Middle frontal gyrus (tissue), 1 donor: ENCODE measurements at regions not wholly inside any gene's neighbourhood (a gene's known extent, or its start where the extent isn't known, plus 50 kb on each side); places are given as distances from the start of the nearest gene placed in this dataset.
"Not testable (repeated sequence)": the region's sequence is repeated elsewhere in the genome, so short reads cannot be mapped to it uniquely, and the experiment has no call there.

Experiments
- DNase-seq: peaks from one replicate; pipeline ENCODE4 v3.0.0-alpha.2; 2015; ENCODE audit warnings: low spot score; ENCODE audit errors: extremely low spot score

GRCh38 chr10:65566906-65567305 is 1358.9 kb upstream of the LRRTM3 start:
- DNase-seq, result no peak

- DNase-seq, result no peak
These were observed 1355.5 kb upstream of the LRRTM3 start for GRCh38 chr10:65570143-65571010.

GRCh38 chr10:65571011-65571570 is 1354.7 kb upstream of the LRRTM3 start:
- no peak for DNase-seq

GRCh38 chr10:65581426-65582026 is 1344.3 kb upstream of the LRRTM3 start:
- no peak for DNase-seq

GRCh38 chr10:65602182-65602865 is 1323.5 kb upstream of the LRRTM3 start:
- DNase-seq, result no peak

- no peak for DNase-seq
These were observed 1314.2 kb upstream of the LRRTM3 start for GRCh38 chr10:65611592-65611991.

GRCh38 chr10:65614956-65615565 is 1310.8 kb upstream of the LRRTM3 start:
- no peak for DNase-seq

- DNase-seq, result no peak
These were observed 1307.7 kb upstream of the LRRTM3 start for GRCh38 chr10:65618126-65618525.

GRCh38 chr10:65620404-65621048 is 1305.3 kb upstream of the LRRTM3 start:
- no peak for DNase-seq

- no peak for DNase-seq
These were observed 1303.2 kb upstream of the LRRTM3 start for GRCh38 chr10:65622608-65623007.

- DNase-seq, result no peak
These were observed 1297.2 kb upstream of the LRRTM3 start for GRCh38 chr10:65628493-65629139.

GRCh38 chr10:65660006-65660405 is 1265.8 kb upstream of the LRRTM3 start:
- no peak for DNase-seq

- DNase-seq, result no peak
These were observed 1255.7 kb upstream of the LRRTM3 start for GRCh38 chr10:65670087-65670486.

GRCh38 chr10:65670596-65670995 is 1255.2 kb upstream of the LRRTM3 start:
- not testable (repeated sequence) for DNase-seq

- DNase-seq, result no peak
These were observed 1250.6 kb upstream of the LRRTM3 start for GRCh38 chr10:65675236-65675635.

GRCh38 chr10:65684896-65685295 is 1240.9 kb upstream of the LRRTM3 start:
- no peak for DNase-seq

GRCh38 chr10:65701168-65701776 is 1224.6 kb upstream of the LRRTM3 start:
- DNase-seq, result no peak

GRCh38 chr10:65708057-65708456 is 1217.8 kb upstream of the LRRTM3 start:
- no peak for DNase-seq

GRCh38 chr10:65710306-65710705 is 1215.5 kb upstream of the LRRTM3 start:
- no peak for DNase-seq

GRCh38 chr10:65719790-65720189 is 1206.0 kb upstream of the LRRTM3 start:
- DNase-seq, result no peak
